SU-DHL-6 (cell line): ENCODE measurements at regions not wholly inside any gene's neighbourhood (a gene's known extent, or its start where the extent isn't known, plus 50 kb on each side); places are given as distances from the start of the nearest gene placed in this dataset.

Experiments used
- EZH2phosphoT487 ChIP-seq: fragments of 200-600 bp; sonication (generic), shearing (Covaris generic); conservative IDR thresholded peaks from 2 replicates; pipeline ENCODE4 v1.6.1; 2018; ENCODE audit warnings: mild to moderate bottlenecking, antibody characterized with exemption, low read length, moderate library complexity, mixed read lengths
- TF ChIP-seq, protein P1 (sequence below): fragments of 200-600 bp; sonication (generic); IDR thresholded peaks from one replicate; pipeline ENCODE4 v1.5.1; 2017; ENCODE audit warnings: antibody characterized with exemption, mild to moderate bottlenecking, low read length, moderate library complexity; ENCODE audit not compliant: insufficient read depth, poor library complexity, severe bottlenecking

DNA sequence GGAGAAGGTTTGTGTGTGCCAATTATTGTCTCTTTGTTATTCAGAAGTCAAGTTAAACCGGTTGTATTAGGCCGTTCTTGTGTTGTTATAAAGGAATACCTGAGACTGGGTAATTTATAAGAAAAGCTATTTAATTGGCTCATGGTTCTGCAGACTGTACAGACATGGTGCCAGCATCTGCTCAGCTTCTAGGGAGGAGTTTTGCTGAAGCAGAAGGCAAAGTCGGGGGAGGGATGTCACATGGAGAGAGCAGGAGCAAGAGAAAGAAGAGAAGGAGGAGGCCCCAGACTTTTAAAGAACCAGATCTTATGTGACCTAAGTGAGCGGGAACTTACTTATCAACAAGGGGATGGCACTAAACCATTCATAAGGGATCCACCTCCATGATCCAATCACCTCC, 349.3 kb upstream of the PCDH18 start:
- TF ChIP-seq, protein P1, sequence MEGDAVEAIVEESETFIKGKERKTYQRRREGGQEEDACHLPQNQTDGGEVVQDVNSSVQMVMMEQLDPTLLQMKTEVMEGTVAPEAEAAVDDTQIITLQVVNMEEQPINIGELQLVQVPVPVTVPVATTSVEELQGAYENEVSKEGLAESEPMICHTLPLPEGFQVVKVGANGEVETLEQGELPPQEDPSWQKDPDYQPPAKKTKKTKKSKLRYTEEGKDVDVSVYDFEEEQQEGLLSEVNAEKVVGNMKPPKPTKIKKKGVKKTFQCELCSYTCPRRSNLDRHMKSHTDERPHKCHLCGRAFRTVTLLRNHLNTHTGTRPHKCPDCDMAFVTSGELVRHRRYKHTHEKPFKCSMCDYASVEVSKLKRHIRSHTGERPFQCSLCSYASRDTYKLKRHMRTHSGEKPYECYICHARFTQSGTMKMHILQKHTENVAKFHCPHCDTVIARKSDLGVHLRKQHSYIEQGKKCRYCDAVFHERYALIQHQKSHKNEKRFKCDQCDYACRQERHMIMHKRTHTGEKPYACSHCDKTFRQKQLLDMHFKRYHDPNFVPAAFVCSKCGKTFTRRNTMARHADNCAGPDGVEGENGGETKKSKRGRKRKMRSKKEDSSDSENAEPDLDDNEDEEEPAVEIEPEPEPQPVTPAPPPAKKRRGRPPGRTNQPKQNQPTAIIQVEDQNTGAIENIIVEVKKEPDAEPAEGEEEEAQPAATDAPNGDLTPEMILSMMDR: no peak
- TF ChIP-seq EZH2phosphoT487: no peak
